Liver (tissue), 8 donors: ENCODE measurements at regions not wholly inside any gene's neighbourhood (a gene's known extent, or its start where the extent isn't known, plus 50 kb on each side); places are given as distances from the start of the nearest gene placed in this dataset.

Source experiments
- DNase-seq: peaks from one replicate; pipeline ENCODE4 v3.0.0-alpha.2; 2017; ENCODE audit warnings: low spot score
- H3K27ac ChIP-seq, 2 donors: one replicate each; pipeline ENCODE4 v1.7.0; 2013; ENCODE audit warnings: inconsistent platforms in 2 of 2, low read length in 2 of 2, control low read depth in 1 of 2, low read depth in 1 of 2, mild to moderate bottlenecking in 1 of 2
- H3K27me3 ChIP-seq, 4 donors: one replicate each; pipeline versions ENCODE4 v1.6.1 to v1.7.0; 2013; ENCODE audit warnings: low read length in 3 of 4, inconsistent platforms in 1 of 4, mild to moderate bottlenecking in 1 of 4, moderate library complexity in 1 of 4; ENCODE audit not compliant: control insufficient read depth in 4 of 4, insufficient read depth in 4 of 4
- H3K36me3 ChIP-seq, 4 donors: one replicate each; pipeline versions ENCODE4 v1.6.1 to v1.7.0; 2013; ENCODE audit warnings: low read length in 3 of 4, mild to moderate bottlenecking in 3 of 4, low read depth in 1 of 4, moderate library complexity in 1 of 4; ENCODE audit not compliant: control insufficient read depth in 4 of 4, insufficient read depth in 3 of 4
- H3K4me1 ChIP-seq, 4 donors: one replicate each; pipeline versions ENCODE4 v1.6.1 to v1.7.0; 2013; ENCODE audit warnings: low read length in 3 of 4, mild to moderate bottlenecking in 3 of 4, moderate library complexity in 1 of 4; ENCODE audit not compliant: control insufficient read depth in 4 of 4, insufficient read depth in 4 of 4
- H3K4me3 ChIP-seq, 3 donors: one replicate each; pipeline versions ENCODE4 v1.6.1 to v1.7.0; 2013; ENCODE audit warnings: low read length in 3 of 3, control low read depth in 1 of 3, low read depth in 1 of 3, mild to moderate bottlenecking in 1 of 3
- H3K9ac ChIP-seq, 2 donors: one replicate each; pipeline ENCODE4 v1.7.0; 2013; ENCODE audit warnings: low read length in 2 of 2, mild to moderate bottlenecking in 2 of 2, moderate library complexity in 2 of 2, control low read depth in 1 of 2, low read depth in 1 of 2
- H3K9me3 ChIP-seq, 4 donors: one replicate each; pipeline versions ENCODE4 v1.6.1 to v1.7.0; 2013; ENCODE audit warnings: low read length in 3 of 4; ENCODE audit not compliant: control insufficient read depth in 4 of 4
- ATF3 ChIP-seq: IDR thresholded peaks from 2 replicates; pipeline ENCODE4 v1.6.1; 2016; ENCODE audit warnings: antibody characterized with exemption
- CTCF ChIP-seq: fragments of 150-350 bp; IDR thresholded peaks from 2 replicates; pipeline ENCODE4 v1.5.1; 2017; ENCODE audit warnings: improper control_type of control experiment, low read depth, low read length; ENCODE audit not compliant: missing input control
- EGR1 ChIP-seq, 2 donors: IDR thresholded peaks; 2 replicates each; pipeline ENCODE4 v1.6.1; 2016 to 2018; ENCODE audit warnings: antibody characterized with exemption in 2 of 2, low read depth in 2 of 2
- FOXA1 ChIP-seq: IDR thresholded peaks from 2 replicates; pipeline ENCODE4 v1.6.1; 2016; ENCODE audit warnings: antibody characterized with exemption
- FOXA2 ChIP-seq: IDR thresholded peaks from 2 replicates; pipeline ENCODE4 v1.6.1; 2016; ENCODE audit warnings: antibody characterized with exemption
- GABPA ChIP-seq, 2 donors: IDR thresholded peaks in 1 of 2; conservative IDR thresholded peaks in 1 of 2; 2 replicates each; pipeline ENCODE4 v1.6.1; 2016; ENCODE audit warnings: antibody characterized with exemption in 2 of 2, mild to moderate bottlenecking in 1 of 2, moderate library complexity in 1 of 2
- HNF4A ChIP-seq, 2 donors: conservative IDR thresholded peaks; 2 replicates each; pipeline ENCODE4 v1.6.1; 2016; ENCODE audit warnings: antibody characterized with exemption in 2 of 2, mild to moderate bottlenecking in 2 of 2
- HNF4G ChIP-seq: IDR thresholded peaks from 2 replicates; pipeline ENCODE4 v1.6.1; 2016; ENCODE audit warnings: antibody characterized with exemption
- JUND ChIP-seq, 2 donors: IDR thresholded peaks; 2 replicates each; pipeline ENCODE4 v1.6.1; 2016; ENCODE audit warnings: antibody characterized with exemption in 2 of 2
- MAX ChIP-seq: IDR thresholded peaks from 2 replicates; pipeline ENCODE4 v1.6.1; 2016; ENCODE audit warnings: antibody characterized with exemption
- NR2F2 ChIP-seq: IDR thresholded peaks from 2 replicates; pipeline ENCODE4 v1.6.1; 2016; ENCODE audit warnings: antibody characterized with exemption
- RAD21 ChIP-seq, 2 donors: IDR thresholded peaks; 2 replicates each; pipeline ENCODE4 v1.6.1; 2016; ENCODE audit warnings: antibody characterized with exemption in 2 of 2, mild to moderate bottlenecking in 2 of 2
- REST ChIP-seq: IDR thresholded peaks from 2 replicates; pipeline ENCODE4 v1.6.1; 2016; ENCODE audit warnings: antibody characterized with exemption, mild to moderate bottlenecking
- RXRA ChIP-seq, 2 donors: IDR thresholded peaks; 2 replicates each; pipeline ENCODE4 v1.6.1; 2017 to 2018; ENCODE audit warnings: antibody characterized with exemption in 2 of 2, mild to moderate bottlenecking in 1 of 2
- SP1 ChIP-seq: IDR thresholded peaks from 2 replicates; pipeline ENCODE4 v1.6.1; 2018; ENCODE audit warnings: antibody characterized with exemption, mild to moderate bottlenecking
- TAF1 ChIP-seq: conservative IDR thresholded peaks from 2 replicates; pipeline ENCODE4 v1.6.1; 2016; ENCODE audit warnings: antibody characterized with exemption, mild to moderate bottlenecking
- YY1 ChIP-seq: IDR thresholded peaks from 2 replicates; pipeline ENCODE4 v1.6.1; 2016; ENCODE audit warnings: antibody characterized with exemption, mild to moderate bottlenecking
- ZBTB33 ChIP-seq: IDR thresholded peaks from 2 replicates; pipeline ENCODE4 v1.6.1; 2016; ENCODE audit warnings: antibody characterized with exemption
- WGBS: extraction: QIAGEN DNeasy Blood & Tissue Kit; methylation state at CpG from one replicate; pipeline ENCODE4 v1.1.7; 2013; 5-methylcytosine and 5-hydroxymethylcytosine counted together
- donor health status: healthy.
- donor health status: healthy.
- donor health status: healthy.
- donor health status: healthy.
- donor health status: healthy.

- no peak overlapping the region for H3K9ac ChIP-seq
- WGBS = 73% methylated on average over 5 of the region's 5 CpGs
- DNase-seq = no peak
- no peaks in the 10 kb centered on the region for H3K36me3 ChIP-seq
- H3K4me1 ChIP-seq = no peaks in the 10 kb centered on the region
- peaks cover 0 to 2% (median 0%) of the 10 kb centered on the region in 4 donors for H3K9me3 ChIP-seq
- no peak overlapping the region for H3K27ac ChIP-seq
- H3K4me3 ChIP-seq = no peak overlapping the region
- no peak for TF ChIP-seq HNF4G
- no peak for TF ChIP-seq RAD21 (IDR thresholded peaks at IDR 0.05)
- no peak for TF ChIP-seq JUND (IDR thresholded peaks at IDR 0.05)
- TF ChIP-seq HNF4A (conservative IDR thresholded peaks at IDR 0.05) = no peak
- TF ChIP-seq ZBTB33 = no peak
- no peak for TF ChIP-seq EGR1 (IDR thresholded peaks at IDR 0.05; ENCODE audit: low read depth in 2 of 2)
- TF ChIP-seq RXRA (IDR thresholded peaks at IDR 0.05) = no peak
- no peak for TF ChIP-seq SP1
- TF ChIP-seq CTCF = no peak
- no peak for TF ChIP-seq ATF3
- TF ChIP-seq MAX = no peak
- no peak for TF ChIP-seq FOXA1
- no peak for TF ChIP-seq TAF1
- no peak for TF ChIP-seq NR2F2
- TF ChIP-seq FOXA2 = no peak
- no peak for TF ChIP-seq YY1
- TF ChIP-seq REST = no peak
- no peak for TF ChIP-seq GABPA (IDR thresholded peaks at IDR 0.05 in 1 of 2, conservative IDR thresholded peaks at IDR 0.05 in 1 of 2)
- peaks cover 0 to 6% (median under 1%) of the 10 kb centered on the region in 4 donors for H3K27me3 ChIP-seq
These were observed 721.1 kb downstream of the QKI start for GRCh38 chr6:164135511-164136132.
